Neural progenitor cell (in vitro differentiated cells): ENCODE measurements at regions not wholly inside any gene's neighbourhood (a gene's known extent, or its start where the extent isn't known, plus 50 kb on each side); places are given as distances from the start of the nearest gene placed in this dataset.
"Not testable (repeated sequence)": the region's sequence is repeated elsewhere in the genome, so short reads cannot be mapped to it uniquely, and the experiment has no call there.

Experiments used
- EZH2 ChIP-seq: fragments of 200-600 bp; sonication (generic); IDR thresholded peaks from 2 replicates; pipeline ENCODE4 v1.6.1; 2017; ENCODE audit warnings: antibody characterized with exemption, mild to moderate bottlenecking, moderate library complexity
- EZH2phosphoT487 ChIP-seq: fragments of 200-600 bp; sonication (generic); IDR thresholded peaks from 2 replicates; pipeline ENCODE4 v1.6.1; 2017; ENCODE audit warnings: antibody characterized with exemption
- TF ChIP-seq, protein P1 (sequence below): fragments of 200-600 bp; sonication (generic); IDR thresholded peaks from 2 replicates; pipeline ENCODE4 v1.5.1; 2017; ENCODE audit warnings: antibody characterized with exemption, mild to moderate bottlenecking

DNA sequence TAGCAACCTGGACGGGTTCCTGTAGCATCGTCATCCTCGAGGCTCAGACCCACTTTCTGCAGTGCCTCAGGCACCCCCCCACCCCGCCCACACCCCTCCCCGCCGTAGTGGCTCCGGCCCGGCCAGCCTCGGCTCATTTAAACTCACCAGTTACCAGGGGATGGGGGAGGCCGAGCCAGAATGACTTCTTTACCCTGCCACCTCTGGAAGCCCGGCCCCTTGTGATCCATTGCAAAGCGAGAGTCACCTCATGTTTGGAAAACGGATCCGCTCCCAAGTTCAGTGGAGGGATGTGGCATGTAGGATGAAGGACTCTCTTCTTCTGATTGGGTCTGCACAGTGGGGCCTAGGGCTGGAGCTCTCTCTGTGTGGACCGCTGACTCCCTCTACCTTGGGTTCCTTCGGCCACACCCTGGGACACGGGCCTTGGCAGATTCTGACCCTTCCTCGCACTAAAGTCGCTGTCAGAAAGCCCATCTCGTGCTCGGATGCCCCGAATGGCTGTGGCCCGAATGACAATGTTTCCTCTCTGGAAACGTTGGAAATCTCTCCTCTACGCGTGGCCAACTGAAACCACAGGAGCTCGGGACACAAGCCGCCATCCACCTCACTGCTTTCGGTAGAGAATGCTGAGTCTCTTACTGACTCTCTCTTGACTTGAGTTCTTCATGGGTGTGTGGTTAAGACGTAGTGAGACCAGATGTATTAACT is 3902.1 kb upstream of the OR11H1 start:
- TF ChIP-seq, protein P1, sequence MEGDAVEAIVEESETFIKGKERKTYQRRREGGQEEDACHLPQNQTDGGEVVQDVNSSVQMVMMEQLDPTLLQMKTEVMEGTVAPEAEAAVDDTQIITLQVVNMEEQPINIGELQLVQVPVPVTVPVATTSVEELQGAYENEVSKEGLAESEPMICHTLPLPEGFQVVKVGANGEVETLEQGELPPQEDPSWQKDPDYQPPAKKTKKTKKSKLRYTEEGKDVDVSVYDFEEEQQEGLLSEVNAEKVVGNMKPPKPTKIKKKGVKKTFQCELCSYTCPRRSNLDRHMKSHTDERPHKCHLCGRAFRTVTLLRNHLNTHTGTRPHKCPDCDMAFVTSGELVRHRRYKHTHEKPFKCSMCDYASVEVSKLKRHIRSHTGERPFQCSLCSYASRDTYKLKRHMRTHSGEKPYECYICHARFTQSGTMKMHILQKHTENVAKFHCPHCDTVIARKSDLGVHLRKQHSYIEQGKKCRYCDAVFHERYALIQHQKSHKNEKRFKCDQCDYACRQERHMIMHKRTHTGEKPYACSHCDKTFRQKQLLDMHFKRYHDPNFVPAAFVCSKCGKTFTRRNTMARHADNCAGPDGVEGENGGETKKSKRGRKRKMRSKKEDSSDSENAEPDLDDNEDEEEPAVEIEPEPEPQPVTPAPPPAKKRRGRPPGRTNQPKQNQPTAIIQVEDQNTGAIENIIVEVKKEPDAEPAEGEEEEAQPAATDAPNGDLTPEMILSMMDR, result not testable (repeated sequence)
- not testable (repeated sequence) for TF ChIP-seq EZH2phosphoT487, EZH2
